Activated effector memory CD4-positive, alpha-beta T cell treated with Interleukin-2 at 50 U/mL for 16 hours (primary cell): ENCODE measurements at regions not wholly inside any gene's neighbourhood (a gene's known extent, or its start where the extent isn't known, plus 50 kb on each side); places are given as distances from the start of the nearest gene placed in this dataset.

ENCODE experiments used
- DNase-seq: peaks from one replicate; pipeline ENCODE4 v3.0.0-alpha.2; 2020

DNA sequence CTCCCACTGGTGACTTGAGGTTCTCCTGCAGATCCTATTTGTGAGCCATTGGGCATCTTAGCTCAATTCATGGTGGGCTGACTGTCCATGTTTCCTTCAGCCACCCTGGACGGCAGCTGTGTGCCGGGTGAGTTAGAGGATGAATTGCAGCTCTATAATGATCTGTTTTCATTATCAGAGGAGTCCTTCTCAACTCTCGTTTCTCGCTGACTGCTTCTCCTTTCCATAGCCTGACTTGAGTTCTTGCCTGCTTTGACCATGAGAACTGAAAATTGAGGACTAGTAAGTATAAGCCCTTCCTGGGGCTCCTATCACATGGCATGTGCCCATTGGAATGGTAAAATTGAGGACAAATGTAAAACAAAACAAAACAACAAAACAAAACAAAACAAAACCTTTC, 121.8 kb downstream of the CDC42EP3 start:
- no peak for DNase-seq

GRCh38 chr2:37550190-37550589, 121.3 kb downstream of the CDC42EP3 start:
- DNase-seq = no peak

GRCh38 chr2:37551783-37552182, 119.7 kb downstream of the CDC42EP3 start:
- DNase-seq = no peak

DNA sequence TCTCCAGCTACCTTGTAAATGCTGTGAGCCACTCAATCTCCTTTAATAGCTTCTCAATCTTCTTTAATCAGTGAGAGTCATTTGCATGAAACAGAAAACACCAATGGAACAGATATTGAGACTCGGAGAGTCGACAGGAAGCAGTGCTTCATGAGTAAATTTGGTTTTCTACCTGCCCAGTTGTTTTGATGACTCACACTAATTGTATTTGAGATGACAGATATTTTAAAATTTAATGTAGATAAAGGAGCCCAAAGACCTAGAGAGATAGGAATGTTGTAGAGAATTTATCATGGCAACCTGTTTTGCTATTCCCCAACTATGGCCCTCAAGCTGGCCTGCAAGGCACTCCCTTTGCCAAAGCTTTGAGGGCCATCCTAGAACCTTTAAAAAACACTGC, 119.1 kb downstream of the CDC42EP3 start:
- DNase-seq = no peak

DNA sequence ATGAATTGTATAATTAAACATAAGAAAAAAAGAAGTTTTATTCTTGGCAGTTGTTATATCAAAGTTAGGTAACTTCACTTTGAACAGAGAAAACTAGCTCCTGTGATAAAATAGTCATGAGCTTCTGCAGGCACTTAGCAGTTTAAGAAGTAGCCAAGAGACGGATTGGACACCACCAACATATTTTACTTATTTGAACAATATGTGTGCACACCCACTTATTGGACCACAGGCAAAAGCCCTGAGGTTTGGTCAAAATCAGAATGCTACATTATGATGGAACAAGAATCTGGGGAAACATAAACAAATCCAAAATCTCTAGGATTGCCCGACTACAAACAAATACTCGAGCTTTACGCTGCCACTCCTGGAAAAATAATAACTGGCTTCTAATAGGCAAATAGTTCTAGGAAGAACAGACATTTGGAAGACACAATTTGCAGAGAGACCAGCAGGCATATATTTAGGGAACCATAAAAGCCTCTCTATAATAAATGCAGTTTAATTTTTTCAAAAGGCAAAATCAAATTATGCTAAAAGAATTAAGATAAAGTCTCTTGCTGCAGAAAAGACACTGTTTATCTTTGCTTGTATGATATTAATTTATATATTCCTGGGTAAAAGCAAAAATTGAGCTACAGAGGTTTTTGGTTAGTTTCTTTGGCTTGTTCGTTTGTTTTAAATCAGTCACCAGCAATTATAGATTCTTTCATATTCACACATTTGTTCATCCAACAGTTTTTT, 117.9 kb downstream of the CDC42EP3 start:
- no peak for DNase-seq

GRCh38 chr2:37554155-37554510, 117.3 kb downstream of the CDC42EP3 start:
- DNase-seq = no peak

DNA sequence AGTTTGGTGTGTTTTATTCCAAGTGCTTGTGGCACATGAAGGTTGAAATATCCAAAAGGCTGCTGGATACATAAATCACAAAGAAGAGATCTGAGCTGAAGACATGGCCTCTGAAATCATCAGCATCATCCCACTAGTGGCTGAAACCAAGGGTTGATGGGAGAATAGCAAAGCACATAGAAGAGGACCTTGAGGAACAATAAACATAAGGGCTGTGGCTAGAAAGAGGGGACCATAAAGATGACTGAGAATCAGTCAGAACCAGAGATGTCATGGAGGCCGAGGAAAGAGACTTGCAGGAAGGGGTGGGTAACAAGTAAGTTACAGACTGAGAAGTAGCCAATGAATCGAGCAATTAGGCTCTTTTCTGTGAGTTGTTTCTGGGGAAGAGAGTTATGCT, 116.8 kb downstream of the CDC42EP3 start:
- DNase-seq = no peak

DNA sequence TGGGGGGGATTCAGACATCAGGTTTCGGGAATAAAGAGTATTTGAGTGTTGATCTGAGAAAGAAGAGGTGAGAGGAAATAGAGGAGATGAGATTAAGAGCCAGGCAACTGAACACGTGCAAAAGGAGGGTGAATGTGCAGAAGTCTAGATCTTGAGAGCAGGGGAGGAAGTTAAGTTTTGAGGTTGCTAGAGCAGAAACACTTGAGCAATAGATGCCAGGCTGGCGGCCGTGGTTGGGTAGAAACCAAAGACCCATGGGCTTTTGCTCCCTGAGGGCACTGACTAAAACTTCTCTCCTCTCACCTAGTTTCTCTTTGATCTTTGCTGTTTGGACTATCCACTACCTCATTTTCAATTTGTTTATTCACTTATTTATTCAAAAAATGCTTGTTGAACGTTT, 116.0 kb downstream of the CDC42EP3 start:
- no peak for DNase-seq

DNA sequence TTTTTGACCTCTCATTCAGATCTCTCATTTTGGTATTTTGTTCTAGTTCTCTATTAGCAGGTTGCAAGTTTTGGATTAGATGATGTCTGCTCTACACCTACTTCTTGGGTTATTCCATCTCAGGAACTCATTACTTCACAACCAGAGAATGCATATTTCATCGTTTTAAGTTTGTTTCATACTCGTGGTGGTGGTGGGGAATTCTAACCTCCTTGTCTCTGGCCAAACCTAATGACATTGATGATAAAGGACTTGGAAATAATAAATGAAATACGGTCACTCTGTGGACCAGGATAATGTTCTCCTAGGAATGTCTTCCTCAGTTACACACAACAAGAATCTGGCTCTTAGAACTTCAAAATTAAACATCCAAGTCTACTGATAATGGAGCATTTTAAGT, 115.2 kb downstream of the CDC42EP3 start:
- no peak for DNase-seq

DNA sequence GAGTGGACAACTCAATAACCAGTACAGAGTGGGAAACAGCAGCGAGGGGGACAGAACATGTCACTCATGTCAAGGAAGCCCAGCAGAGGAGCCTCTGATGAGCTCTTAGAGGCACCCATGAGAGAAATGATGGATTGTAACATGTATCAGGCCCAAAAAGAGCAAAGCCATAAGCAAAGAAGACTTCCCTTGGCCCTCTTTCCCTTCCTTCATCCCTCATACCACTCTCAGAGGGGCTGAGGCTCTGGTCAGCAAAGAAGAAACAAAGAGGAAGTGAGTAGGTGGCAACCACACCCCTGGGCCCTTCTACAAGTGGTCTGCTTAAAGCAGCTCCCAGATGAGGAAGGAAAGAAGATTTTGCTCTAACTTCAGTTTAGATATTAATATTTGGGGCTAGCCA, 112.8 kb downstream of the CDC42EP3 start:
- no peak for DNase-seq

DNA sequence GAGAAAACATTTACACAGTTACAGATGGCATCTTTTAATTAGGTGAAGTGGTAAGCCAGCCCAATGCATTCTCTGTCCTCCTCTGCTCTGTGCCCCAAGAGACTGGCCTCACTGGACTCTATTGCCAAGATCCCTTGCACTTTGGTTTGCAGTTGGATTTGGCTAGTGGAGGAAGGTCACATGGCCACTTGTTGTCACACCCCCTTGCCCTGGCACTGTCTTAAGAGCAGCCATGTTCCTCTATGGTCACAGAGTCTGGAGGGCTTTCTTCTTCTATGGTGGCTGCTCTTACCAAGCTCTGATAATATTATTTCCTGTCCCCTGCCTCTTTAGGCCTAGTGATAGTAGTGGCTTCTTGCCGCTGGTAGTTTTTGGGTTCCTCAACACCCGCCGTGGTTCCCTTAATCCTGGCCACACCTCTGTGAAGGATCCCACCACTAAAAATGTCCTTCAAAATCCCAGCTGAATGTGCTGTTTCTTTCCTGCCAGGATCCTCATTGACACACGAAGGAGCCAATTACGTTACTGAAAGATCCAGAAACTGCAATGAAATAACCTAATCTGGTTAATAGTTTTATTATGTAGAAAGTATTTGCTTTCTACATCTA, 111.1 kb downstream of the CDC42EP3 start:
- DNase-seq = no peak

GRCh38 chr2:37560863-37561614, 110.4 kb downstream of the CDC42EP3 start:
- no peak for DNase-seq

DNA sequence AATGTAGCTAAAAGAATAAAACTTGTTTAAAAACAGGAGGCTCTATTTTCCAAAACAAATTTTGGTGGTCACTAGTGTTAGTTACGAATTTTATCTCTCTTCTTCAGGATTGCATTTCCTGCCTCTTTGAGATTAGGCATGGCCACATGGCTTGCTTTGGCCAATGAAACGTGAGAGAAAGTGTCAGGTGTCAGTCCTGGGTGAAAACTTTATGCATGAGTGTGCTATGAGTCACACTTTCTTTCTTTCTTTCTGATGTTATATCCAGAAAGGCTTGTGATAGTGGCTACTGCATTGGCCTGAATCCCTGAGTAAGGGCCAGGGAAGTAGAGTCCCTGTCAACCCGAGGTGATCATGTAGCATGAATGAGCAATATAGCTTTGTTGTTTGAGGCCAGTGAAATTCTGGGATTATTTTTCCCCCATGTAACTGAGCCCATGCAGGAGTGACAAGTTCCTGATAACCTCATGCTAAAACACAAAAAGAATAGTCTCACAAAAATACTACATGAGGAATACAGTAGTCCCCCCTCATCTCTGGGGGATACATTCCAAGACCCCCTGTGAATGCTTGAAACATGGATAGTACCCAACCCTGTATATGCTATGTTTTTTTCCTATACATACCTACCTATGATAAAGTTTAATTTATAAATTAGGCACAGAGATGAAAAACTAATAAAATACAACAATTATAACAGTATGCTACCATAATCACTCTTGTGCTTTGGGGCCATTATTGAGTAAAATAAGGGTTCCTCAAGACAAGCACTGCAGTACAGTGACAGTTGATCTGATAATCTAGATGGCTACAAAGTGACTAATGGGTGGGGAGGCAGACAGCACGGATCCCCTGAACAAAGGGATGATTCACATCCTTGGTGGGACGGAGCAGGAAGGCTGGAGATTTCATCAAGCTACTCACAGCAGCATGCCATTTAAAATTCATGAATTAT, 109.5 kb downstream of the CDC42EP3 start:
- no peak for DNase-seq

DNA sequence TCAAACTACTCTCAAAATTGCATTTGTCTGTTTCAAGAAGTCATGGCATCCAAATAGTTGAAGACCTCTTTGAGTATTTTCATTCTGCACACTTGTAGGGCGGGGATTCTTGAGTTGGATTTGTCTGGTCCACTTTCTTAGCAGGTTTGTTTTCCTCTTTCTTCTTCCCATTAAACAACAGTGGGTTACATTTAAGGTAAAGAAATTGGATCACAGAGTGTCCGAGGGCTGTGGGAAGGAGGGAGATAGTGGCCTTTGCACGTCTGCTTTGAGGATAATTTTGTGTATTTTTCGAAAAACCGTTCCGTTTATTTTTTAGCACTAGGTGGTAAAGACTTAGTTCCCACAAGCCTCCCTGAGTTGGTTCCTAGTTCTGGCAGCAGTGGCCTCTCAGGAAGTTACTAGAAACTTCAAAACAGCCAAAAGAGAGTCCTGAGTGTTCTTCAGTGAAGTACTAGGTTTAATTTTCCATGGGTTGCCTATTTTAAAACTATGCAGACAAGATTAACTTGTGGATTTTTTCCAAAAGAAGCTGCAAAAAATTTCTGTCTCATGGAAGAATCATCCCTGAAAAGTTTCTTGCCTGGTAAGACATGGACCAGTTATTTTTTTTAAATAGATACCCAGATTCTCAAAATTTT, 107.9 kb downstream of the CDC42EP3 start:
- no peak for DNase-seq

- no peak for DNase-seq
Observed at GRCh38 chr2:37564356-37564755, 107.1 kb downstream of the CDC42EP3 start.

DNA sequence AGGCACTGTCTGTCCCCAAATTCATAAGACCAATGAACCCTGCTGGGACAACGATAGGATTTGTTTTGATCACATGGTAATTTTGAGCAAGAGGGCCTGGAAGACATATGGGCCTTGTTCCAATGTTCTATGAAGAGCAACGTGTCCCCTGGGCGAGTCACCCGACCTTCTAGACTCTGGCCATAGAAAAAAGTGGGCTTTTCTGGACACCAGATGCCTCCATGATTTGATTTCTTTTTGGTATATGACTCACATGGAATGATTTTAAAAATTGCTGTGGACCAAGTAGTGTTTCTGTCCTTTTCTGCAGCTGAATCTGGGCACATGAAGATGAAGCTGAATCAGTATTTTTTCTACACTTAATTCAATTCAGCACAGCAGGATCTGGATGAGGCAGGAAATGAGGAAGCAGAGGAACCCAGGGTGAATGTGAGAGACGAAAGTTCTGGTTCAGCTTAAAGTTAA, 104.9 kb downstream of the CDC42EP3 start:
- DNase-seq = no peak

GRCh38 chr2:37568565-37568964, 102.9 kb downstream of the CDC42EP3 start:
- no peak for DNase-seq

DNA sequence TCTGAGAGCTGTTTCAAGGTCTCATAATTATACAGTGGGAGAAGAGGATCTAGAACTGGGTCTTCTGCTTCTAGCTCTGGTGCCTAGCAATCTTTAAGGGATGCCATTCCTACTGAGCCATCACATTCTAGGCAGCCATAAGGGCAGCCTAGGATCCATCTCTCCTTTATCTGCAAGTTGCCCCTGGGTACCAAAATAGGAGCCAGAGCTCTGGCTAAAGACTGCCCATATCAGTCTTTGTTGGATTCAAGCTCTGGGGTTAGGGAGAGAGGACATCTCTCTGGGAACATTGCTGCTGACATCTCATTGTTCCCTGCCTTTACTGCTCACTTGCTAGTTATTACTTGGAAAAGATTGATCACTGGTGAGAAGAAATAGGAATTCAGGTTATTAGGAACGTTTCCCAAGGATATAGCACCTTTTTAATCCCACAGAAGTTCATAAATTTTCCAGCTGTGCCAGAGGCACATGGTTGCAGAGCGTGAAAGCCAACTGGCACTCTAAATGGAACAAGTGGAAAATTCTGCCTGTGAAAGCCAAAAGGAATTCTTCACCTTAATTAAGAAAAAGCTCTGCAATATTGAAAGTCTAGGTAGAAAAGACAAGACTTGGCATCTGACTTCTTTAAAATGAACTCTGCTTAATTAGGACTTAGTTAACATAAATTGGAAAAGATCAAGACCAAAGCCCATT, 102.2 kb downstream of the CDC42EP3 start:
- DNase-seq = no peak

DNA sequence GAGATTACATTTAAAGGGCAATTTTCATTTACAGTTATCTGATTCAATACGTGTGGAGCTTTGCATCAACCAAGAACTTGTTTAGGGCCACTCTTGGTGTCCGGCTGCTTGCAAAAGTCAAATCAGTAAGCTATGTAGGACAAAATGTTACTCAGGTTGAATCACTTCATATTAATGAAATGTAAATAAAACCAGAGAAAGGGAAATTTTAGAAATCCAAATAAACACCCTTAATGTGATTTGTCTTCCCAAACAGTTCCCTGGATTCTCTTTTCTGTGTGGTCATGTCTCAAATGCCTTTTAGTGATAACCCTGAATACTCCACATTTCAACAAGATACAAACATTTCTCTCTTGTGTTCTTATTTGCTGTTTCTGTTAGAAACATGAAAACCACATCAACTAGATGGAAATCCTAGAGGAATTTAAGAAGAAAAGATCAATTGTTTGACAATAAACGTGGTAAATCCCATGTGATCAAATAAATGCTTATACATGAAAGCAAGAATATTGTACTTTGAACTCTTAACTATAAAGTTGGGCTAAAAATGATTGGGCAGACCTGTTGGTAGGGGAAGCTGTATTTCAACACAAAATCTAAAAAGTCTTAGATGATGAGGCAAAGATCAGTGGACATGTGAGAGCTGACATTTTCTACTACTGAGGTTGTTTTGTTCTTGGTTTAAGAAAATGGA, 101.3 kb downstream of the CDC42EP3 start:
- DNase-seq = no peak

DNA sequence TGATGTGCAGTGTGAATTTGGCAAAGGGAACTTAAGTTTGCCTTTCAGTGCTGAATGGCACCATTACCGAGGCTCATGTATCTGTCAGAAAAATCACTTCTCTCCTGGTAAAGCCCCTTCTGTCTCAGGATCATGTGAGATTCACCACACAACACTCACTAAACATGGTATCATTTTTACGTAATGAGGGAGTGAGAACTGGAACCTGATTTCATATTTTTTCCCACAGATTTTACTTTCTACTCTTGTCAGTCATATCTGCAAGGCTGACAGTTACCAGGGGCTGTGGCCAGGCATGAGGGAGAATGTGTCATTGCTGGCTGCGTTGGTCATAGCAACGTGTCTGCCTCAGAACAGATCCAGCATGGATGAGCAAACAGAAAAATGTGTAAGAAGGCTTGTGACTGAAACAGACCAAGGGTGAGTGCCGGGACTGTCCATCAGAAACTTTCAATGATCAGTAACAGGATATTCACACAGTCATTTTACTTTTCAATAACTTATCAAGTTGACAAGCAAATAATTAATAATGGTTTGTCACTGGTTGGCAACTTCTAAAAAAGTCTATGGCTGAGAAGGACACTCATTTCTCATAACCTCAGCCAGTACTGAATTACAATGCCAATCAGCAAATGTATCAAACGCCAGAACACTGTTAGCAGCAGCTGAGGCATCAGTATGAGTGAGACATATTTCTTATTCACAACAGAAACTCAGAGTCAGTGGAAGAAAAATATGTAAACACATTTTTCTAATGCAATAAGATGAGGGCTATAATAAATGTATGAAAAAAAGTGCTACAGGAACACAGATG, 100.5 kb downstream of the CDC42EP3 start:
- no peak for DNase-seq
